AG04450 (cell line): ENCODE measurements at regions not wholly inside any gene's neighbourhood (a gene's known extent, or its start where the extent isn't known, plus 50 kb on each side); places are given as distances from the start of the nearest gene placed in this dataset.

ENCODE experiments used
- CTCF ChIA-PET: fragments of 300-600, 350-600 bp; formaldehyde crosslinking; extraction: SDS; loops from one replicate; lab custom pipeline; 2022; ENCODE audit warnings: antibody characterized with exemption, inconsistent platforms; lab: Charles Lee
- POLR2A ChIA-PET: fragments of 350-600 bp; formaldehyde crosslinking; extraction: SDS; loops from one replicate; lab custom pipeline; 2021; ENCODE audit warnings: antibody characterized with exemption, inconsistent platforms; lab: Yijun Ruan, JAX
- DNase-seq: peaks from one replicate; pipeline ENCODE4 v3.0.0-alpha.2; 2011; ENCODE audit warnings: low read depth, low spot score
- H3K27ac ChIP-seq: one replicate; pipeline ENCODE4 v1.5.1; 2012; ENCODE audit warnings: low read depth, low read length, control low read depth
- H3K27me3 ChIP-seq: one replicate; pipeline ENCODE4 v1.6.0; 2012; ENCODE audit warnings: low read length; ENCODE audit not compliant: control insufficient read depth, insufficient read depth
- H3K4me3 ChIP-seq: 2 replicates; pipeline ENCODE4 v1.5.1; 2011; ENCODE audit warnings: mild to moderate bottlenecking, low read depth, low read length, control low read depth
- H3K9me3 ChIP-seq: 2 replicates; pipeline ENCODE4 v1.5.1; 2012; ENCODE audit warnings: low read length; ENCODE audit not compliant: control insufficient read depth, insufficient read depth
- CTCF ChIP-seq: IDR thresholded peaks from 2 replicates; pipeline ENCODE4 v1.5.1; 2011; ENCODE audit warnings: low read depth, low read length, control low read depth, inconsistent platforms

GRCh38 chr11:23991165-23991539 lies 505.7 kb upstream of the LUZP2 start:
- H3K27me3 ChIP-seq, result no peaks in the 10 kb centered on the region
- CTCF ChIA-PET, result interaction anchor here (1.5 kb wide), 1 partner anchor 18 kb away, joined by 3 read pairs; no protein-coding TSS in a partner anchor
- no peak for TF ChIP-seq CTCF
- no peaks in the 10 kb centered on the region for H3K9me3 ChIP-seq
- DNase-seq, result peak; percentile 73
- POLR2A ChIA-PET, result no interaction called here
- H3K27ac ChIP-seq, result peak overlapping the region; percentile 47
- no peak overlapping the region for H3K4me3 ChIP-seq

DNA sequence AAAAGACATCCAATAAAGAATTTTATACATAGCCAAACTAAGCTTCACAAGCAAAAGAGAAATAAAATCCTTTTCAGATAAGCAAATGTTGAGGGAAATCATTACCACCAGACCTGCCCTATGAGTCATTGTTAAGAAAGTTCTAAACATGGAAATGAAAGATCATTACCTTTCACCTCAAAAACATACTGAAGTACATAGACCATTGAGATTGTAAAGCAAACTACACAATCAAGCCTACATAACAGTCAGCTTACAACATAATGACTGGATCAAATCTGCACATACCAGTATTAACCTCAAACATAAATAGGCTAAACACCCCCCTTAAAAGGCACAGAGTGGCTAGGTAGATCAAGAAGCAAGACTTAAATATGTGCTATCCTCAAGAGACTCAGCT lies 501.0 kb upstream of the LUZP2 start:
- no peak overlapping the region for H3K4me3 ChIP-seq
- peak; percentile 84 for DNase-seq
- peaks cover 7% of the 10 kb centered on the region; the same call in 1 of the 2 replicates for H3K9me3 ChIP-seq
- H3K27ac ChIP-seq, result no peak overlapping the region
- H3K27me3 ChIP-seq, result no peaks in the 10 kb centered on the region
- ChIA-PET CTCF (no interaction called here), POLR2A (interaction anchor here (0.7 to 1.4 kb wide), 2 partner anchors 64 to 82 kb away, joined by 3 to 7 read pairs; no protein-coding TSS in a partner anchor)
- TF ChIP-seq CTCF, result no peak

DNA sequence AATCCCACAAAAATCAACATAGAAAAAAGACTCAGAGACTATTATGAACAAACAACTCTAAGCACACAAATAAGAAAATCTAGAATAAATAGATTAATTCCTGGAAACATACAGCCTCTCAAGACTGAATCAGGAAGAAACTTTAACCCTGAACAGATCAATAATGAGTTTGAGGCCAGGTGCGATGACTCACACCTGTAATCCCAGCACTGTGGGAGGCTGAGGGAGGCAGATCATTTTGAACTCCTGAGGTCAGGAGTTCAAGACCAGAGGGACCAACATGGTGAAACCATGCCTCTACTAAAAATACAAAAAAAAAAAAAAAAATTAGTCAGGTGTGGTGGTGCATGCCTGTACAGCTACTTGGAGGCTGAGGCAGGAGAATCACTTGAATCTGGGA lies 499.5 kb upstream of the LUZP2 start:
- H3K4me3 ChIP-seq, result no peak overlapping the region
- ChIA-PET CTCF (no interaction called here), POLR2A (interaction anchor here (0.6 kb wide), 1 partner anchor 354 kb away, joined by 3 read pairs; no protein-coding TSS in a partner anchor)
- no peak for TF ChIP-seq CTCF
- no peak overlapping the region for H3K27ac ChIP-seq
- no peaks in the 10 kb centered on the region for H3K27me3 ChIP-seq
- H3K9me3 ChIP-seq, result peaks cover 7% of the 10 kb centered on the region; the same call in 1 of the 2 replicates
- no peak for DNase-seq

GRCh38 chr11:24005202-24005876 lies 491.5 kb upstream of the LUZP2 start:
- POLR2A ChIA-PET, result no interaction called here
- no peak overlapping the region for H3K4me3 ChIP-seq
- no peaks in the 10 kb centered on the region for H3K27me3 ChIP-seq
- no peak for DNase-seq
- H3K27ac ChIP-seq, result no peak overlapping the region
- no peaks in the 10 kb centered on the region for H3K9me3 ChIP-seq
- CTCF ChIA-PET, result no interaction called here
- no peak for TF ChIP-seq CTCF

GRCh38 chr11:24043842-24044241 lies 453.0 kb upstream of the LUZP2 start:
- TF ChIP-seq CTCF, result no peak
- CTCF ChIA-PET, result no interaction called here

More at GRCh38 chr11:24043842-24044241, 453.0 kb upstream of the LUZP2 start:
- no peak overlapping the region for H3K4me3 ChIP-seq
- POLR2A ChIA-PET, result no interaction called here
- H3K9me3 ChIP-seq, result peaks cover 3% of the 10 kb centered on the region; the same call in 1 of the 2 replicates
- H3K27me3 ChIP-seq, result no peaks in the 10 kb centered on the region
- no peak for DNase-seq
- no peak overlapping the region for H3K27ac ChIP-seq
